ENCODE measurements at regions not wholly inside any gene's neighbourhood (a gene's known extent, or its start where the extent isn't known, plus 50 kb on each side); places are given as distances from the start of the nearest gene placed in this dataset.

DNA sequence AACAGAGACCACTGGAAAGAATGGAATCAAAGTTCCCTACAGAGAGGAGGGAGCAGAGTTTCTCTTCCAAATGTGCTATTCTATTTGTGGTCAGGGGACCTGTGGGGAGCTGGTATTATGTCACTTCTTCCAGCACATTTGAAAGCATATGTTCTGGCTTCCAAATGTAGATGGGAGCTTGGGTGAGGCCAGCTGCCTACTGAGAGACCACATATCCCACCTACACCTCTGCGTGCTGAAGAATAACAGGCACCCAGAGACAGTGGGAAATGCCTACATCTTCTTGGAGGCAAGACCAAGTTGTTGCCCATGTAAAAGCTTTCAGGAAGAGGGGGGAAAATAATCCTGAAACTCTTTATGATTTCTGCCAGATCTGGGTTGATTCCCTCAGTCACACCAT lies 286.8 kb upstream of the UMPS start:
- Histone ChIP-seq H3K9me2 (ENCODE audit: low read depth, low read length) (no peaks in the 10 kb centered on the region), H3K9ac (ENCODE audit: low read length) (no peak overlapping the region), H3K9me3 (ENCODE audit: low read length) (no peaks in the 10 kb centered on the region), H3K4me3 (ENCODE audit: low read depth, low read length, poor library complexity, severe bottlenecking) (no peak overlapping the region), H3K27me3 (ENCODE audit: insufficient read depth, low read length) (peaks cover 9% of the 10 kb centered on the region; the same call in 1 of the 2 replicates), H4K20me1 (ENCODE audit: insufficient read depth, low read length) (no peaks in the 10 kb centered on the region), H3F3A (ENCODE audit: insufficient read depth, low read length) (no peaks in the 10 kb centered on the region), H2AFZ (ENCODE audit: low read length) (no peak overlapping the region), H3K4me2 (ENCODE audit: low read length) (no peak overlapping the region), H3K4me1 (ENCODE audit: insufficient read depth, low read length, severe bottlenecking) (no peaks in the 10 kb centered on the region), H3K36me3 (ENCODE audit: insufficient read depth, low read length) (no peaks in the 10 kb centered on the region), H3K79me2 (ENCODE audit: insufficient read depth, low read length) (no peaks in the 10 kb centered on the region), H3K27ac (ENCODE audit: low read depth, low read length, poor library complexity, severe bottlenecking) (no peak overlapping the region)
- TF ChIP-seq, protein P1, sequence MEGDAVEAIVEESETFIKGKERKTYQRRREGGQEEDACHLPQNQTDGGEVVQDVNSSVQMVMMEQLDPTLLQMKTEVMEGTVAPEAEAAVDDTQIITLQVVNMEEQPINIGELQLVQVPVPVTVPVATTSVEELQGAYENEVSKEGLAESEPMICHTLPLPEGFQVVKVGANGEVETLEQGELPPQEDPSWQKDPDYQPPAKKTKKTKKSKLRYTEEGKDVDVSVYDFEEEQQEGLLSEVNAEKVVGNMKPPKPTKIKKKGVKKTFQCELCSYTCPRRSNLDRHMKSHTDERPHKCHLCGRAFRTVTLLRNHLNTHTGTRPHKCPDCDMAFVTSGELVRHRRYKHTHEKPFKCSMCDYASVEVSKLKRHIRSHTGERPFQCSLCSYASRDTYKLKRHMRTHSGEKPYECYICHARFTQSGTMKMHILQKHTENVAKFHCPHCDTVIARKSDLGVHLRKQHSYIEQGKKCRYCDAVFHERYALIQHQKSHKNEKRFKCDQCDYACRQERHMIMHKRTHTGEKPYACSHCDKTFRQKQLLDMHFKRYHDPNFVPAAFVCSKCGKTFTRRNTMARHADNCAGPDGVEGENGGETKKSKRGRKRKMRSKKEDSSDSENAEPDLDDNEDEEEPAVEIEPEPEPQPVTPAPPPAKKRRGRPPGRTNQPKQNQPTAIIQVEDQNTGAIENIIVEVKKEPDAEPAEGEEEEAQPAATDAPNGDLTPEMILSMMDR (IDR thresholded peaks at IDR 0.05; ENCODE audit: low read length), result no peak
- TF ChIP-seq EZH2 (IDR thresholded peaks at IDR 0.05; ENCODE audit: borderline replicate concordance, low read length), result no peak

DNA sequence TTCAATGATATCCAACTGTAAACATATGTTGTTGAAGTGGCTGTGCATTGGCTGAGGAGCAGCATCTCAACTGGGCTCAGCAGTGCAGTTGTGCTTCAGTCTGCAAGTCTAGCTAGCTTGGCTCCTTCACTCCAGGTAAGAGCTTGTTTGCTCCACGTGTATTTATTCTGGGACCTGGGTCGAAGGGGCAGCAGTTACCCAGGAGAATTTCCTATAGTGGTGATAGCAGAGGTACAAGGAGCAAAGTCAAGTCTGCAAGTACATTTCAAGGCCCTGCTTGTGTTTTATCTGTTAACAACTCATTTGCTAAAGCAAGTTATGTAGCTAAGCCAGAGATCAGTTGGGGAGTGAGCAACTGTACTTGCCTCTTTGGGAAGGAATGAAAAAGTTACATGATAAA lies 286.2 kb upstream of the UMPS start:
- H3K9me2 ChIP-seq (ENCODE audit: low read depth, low read length), result no peaks in the 10 kb centered on the region
- H3K27ac ChIP-seq (ENCODE audit: low read depth, low read length, poor library complexity, severe bottlenecking), result no peak overlapping the region
- no peaks in the 10 kb centered on the region for H3K79me2 ChIP-seq (ENCODE audit: insufficient read depth, low read length)
- H3K36me3 ChIP-seq (ENCODE audit: insufficient read depth, low read length), result no peaks in the 10 kb centered on the region
- H3K4me2 ChIP-seq (ENCODE audit: low read length), result no peak overlapping the region
- TF ChIP-seq, protein P1 (IDR thresholded peaks at IDR 0.05; ENCODE audit: low read length), result no peak
- TF ChIP-seq EZH2 (IDR thresholded peaks at IDR 0.05; ENCODE audit: borderline replicate concordance, low read length), result no peak
- peaks cover 9% of the 10 kb centered on the region; the same call in 1 of the 2 replicates for H3K27me3 ChIP-seq (ENCODE audit: insufficient read depth, low read length)
- no peaks in the 10 kb centered on the region for H3K4me1 ChIP-seq (ENCODE audit: insufficient read depth, low read length, severe bottlenecking)
- no peak overlapping the region for H3K9ac ChIP-seq (ENCODE audit: low read length)
- no peak overlapping the region for H2AFZ ChIP-seq (ENCODE audit: low read length)
- no peaks in the 10 kb centered on the region for H3F3A ChIP-seq (ENCODE audit: insufficient read depth, low read length)
- H3K9me3 ChIP-seq (ENCODE audit: low read length), result no peaks in the 10 kb centered on the region
- no peaks in the 10 kb centered on the region for H4K20me1 ChIP-seq (ENCODE audit: insufficient read depth, low read length)
- no peak overlapping the region for H3K4me3 ChIP-seq (ENCODE audit: low read depth, low read length, poor library complexity, severe bottlenecking)

DNA sequence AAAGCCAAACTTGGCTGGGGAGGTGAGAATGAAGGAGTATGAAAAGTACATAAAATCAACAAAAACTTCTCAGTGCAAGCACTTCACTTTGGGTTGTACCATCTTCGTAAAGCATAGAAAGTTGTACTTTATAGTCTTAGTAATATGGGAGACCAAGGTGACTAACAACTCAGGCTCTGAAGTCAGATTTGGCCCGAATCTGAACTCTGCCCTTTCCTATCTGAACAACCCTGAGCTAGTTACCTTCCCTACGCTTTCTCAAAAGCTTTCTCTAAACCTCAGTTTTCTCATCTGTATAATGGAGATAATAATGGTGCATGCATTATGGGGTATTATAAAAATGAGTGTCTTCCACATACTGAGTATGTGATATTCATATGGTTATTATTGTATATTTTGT lies 285.4 kb upstream of the UMPS start:
- H3K9me3 ChIP-seq (ENCODE audit: low read length), result no peaks in the 10 kb centered on the region
- no peaks in the 10 kb centered on the region for H4K20me1 ChIP-seq (ENCODE audit: insufficient read depth, low read length)
- peaks cover 9% of the 10 kb centered on the region; the same call in 1 of the 2 replicates for H3K27me3 ChIP-seq (ENCODE audit: insufficient read depth, low read length)
- no peaks in the 10 kb centered on the region for H3K79me2 ChIP-seq (ENCODE audit: insufficient read depth, low read length)
- no peak overlapping the region for H3K4me3 ChIP-seq (ENCODE audit: low read depth, low read length, poor library complexity, severe bottlenecking)
- H3K27ac ChIP-seq (ENCODE audit: low read depth, low read length, poor library complexity, severe bottlenecking), result no peak overlapping the region
- no peak for TF ChIP-seq EZH2 (IDR thresholded peaks at IDR 0.05; ENCODE audit: borderline replicate concordance, low read length)
- TF ChIP-seq, protein P1 (IDR thresholded peaks at IDR 0.05; ENCODE audit: low read length), result no peak
- H3K36me3 ChIP-seq (ENCODE audit: insufficient read depth, low read length), result no peaks in the 10 kb centered on the region
- no peak overlapping the region for H2AFZ ChIP-seq (ENCODE audit: low read length)
- no peaks in the 10 kb centered on the region for H3F3A ChIP-seq (ENCODE audit: insufficient read depth, low read length)
- H3K4me2 ChIP-seq (ENCODE audit: low read length), result no peak overlapping the region
- no peaks in the 10 kb centered on the region for H3K4me1 ChIP-seq (ENCODE audit: insufficient read depth, low read length, severe bottlenecking)
- H3K9me2 ChIP-seq (ENCODE audit: low read depth, low read length), result no peaks in the 10 kb centered on the region
- H3K9ac ChIP-seq (ENCODE audit: low read length), result no peak overlapping the region
